CD4-positive, alpha-beta T cell treated with Interleukin-17A for 1 hour (primary cell): ENCODE measurements at regions not wholly inside any gene's neighbourhood (a gene's known extent, or its start where the extent isn't known, plus 50 kb on each side); places are given as distances from the start of the nearest gene placed in this dataset.
"Not testable (repeated sequence)": the region's sequence is repeated elsewhere in the genome, so short reads cannot be mapped to it uniquely, and the experiment has no call there.

ENCODE experiments used
- DNase-seq: peaks from one replicate; pipeline ENCODE4 v3.0.0-alpha.2; 2020

DNA sequence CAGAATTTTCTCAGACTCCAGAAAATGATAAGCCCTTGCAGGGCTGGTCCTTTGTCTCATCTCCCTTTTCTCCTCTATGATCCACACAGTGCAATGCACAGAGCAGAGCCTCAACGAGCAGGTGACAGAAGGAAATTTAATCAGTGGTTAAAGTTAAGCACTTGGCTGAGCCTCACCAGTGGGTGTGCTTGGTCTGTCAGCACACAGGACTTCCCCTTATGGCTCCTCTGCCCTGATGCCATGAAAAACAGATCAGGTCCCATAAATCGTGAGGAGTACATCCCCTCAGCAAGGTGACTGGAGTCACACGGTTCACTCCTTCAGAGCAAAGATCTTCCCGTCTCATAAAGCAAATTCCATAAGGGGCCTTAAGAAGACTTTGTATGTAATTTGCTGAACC lies 818.2 kb downstream of the UQCRFS1 start:
- no peak for DNase-seq

DNA sequence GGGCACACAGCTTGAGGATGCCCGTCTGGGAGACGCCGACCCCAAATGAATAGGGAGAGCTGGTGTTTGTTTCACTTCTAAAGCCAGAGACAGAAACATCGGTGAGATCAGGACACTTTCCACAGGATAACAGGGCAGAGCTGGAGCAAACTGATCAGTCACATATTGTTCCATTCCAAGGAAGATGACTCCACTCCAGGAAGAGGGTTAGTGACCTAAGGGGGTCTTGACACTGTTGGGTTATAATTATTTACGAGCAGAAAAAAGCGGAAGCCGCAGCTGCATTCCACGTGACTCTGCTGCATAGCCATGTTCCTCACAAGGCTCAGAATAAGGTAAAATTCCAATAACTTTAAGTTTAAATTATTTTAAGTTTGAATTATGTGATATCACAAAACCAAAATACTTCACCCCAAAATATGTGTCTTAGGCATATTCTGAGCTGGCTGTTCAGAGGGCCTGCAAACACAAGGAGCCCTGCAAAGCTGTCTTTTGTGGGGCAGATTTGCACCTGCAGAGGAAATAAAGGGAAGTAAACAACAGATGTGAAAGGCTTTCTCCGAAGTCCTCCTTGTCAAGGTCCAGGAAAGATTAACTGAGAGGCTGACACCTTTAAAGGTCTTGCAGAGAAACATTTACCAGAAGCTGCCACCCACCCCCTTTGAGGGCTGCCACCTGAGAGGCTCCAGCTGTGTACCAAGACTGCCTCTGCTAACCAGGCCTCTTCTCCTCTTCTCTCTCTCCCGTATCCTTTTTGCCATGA lies 819.2 kb downstream of the UQCRFS1 start:
- DNase-seq: no peak

DNA sequence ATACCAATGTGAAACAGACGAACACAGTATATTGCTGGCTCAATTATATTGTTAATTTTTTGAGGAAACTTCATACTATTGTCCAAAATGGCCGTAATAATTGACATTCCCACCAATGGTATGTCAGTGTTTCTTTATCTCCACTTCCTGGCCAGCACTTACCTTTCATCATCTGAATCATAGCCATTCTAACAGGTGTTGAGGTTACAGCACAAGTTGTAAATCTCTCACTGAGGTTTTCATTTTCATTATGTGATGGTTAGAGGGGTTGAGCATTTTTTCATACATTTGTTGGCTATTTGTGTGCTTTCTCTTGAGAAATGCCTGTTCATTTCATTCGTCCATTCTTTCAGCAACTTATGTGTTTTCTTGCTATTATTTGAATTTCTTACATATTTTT lies 824.0 kb downstream of the UQCRFS1 start:
- no peak for DNase-seq

DNA sequence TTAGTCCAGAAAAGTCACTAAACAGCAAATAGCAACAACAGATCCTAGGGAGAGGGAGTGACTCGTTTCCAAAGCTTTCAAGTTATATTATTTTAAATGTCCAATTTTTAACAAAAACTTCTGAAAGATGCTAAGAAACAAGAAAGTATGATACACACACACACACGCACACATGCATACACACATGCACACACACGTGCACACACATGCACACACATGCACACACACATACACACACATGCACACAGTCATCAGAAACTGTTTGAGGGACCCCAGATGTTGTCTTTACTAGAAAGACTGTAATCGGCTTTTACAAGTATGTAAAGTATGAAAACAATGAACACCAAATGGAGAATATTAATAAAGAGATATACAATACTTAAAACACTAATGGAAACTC lies 825.4 kb downstream of the UQCRFS1 start:
- DNase-seq: no peak

DNA sequence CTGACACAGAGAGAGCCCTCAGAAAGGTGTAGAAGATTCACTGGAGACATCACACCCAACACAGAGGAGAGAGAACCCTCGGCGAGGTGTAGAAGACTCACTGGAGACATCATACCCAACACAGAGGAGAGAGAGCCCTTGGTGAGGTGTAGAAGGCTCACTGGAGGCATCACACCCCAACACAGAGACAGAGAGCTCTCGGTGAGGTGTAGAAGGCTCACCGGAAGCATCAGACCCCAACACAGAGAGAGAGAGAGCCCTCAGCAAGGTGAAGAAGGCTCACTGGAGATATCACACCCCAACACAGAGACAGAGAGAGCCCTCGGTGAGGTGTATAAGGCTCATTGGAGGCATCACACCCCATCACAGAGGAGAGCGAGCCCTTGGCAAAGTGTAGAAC lies 826.5 kb downstream of the UQCRFS1 start:
- DNase-seq: no peak

DNA sequence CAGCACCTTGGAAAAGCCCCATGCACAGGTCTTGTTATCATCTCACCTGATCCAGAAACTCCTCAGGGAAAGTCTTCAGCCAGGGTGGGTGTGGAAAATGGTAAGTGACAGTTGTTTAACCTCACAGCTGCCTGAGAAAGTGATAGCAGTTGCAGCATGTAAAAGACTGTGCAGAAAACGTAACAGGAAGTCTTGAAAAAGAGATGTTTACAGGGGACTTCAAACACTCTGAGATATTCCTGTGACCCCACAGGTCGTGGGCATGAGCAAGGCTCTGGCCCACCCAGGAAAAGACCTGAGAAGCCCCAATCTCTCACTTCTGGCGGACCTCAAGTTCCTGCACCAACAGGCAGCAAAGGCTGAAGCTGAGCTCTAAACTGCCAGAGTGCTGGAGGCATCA lies 826.9 kb downstream of the UQCRFS1 start:
- no peak for DNase-seq

DNA sequence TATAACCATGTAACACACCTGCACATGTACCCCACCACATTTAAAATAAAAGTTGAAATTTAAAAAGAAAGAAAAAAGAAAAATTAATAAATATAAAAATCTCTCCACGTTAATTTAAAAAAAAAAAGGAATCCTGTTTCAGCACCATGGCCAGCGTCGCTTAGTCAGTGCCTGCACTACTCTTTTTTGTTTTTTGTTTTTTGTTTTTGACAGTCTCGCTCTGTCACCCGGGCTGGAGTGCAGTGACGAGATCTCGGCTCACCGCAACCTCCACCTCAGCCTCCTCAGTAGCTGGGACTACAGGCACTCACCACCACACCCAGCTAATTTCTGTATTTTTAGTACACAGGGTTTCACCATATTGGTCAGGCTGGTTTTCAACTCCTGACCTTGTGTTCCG lies 835.9 kb downstream of the UQCRFS1 start:
- no peak for DNase-seq

DNA sequence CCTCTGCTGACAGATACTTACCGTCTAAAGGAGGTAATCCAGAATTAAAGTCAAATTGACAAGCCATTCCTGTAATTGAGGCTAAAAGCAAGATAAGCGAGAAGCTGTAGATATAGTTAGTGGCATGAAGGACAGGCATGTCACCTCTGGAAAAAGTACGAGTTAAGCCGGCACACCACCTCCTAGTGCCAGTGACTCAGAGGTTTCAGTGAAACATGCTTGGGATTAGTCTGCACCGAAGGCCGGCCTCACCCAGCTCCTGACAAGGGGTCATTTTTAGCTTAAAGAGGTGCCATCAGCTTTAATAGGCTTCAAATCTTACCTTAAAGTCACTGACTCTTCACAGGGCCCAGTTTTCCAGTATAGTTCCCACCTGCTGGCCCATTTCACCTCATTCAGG lies 838.0 kb downstream of the UQCRFS1 start:
- DNase-seq: no peak

DNA sequence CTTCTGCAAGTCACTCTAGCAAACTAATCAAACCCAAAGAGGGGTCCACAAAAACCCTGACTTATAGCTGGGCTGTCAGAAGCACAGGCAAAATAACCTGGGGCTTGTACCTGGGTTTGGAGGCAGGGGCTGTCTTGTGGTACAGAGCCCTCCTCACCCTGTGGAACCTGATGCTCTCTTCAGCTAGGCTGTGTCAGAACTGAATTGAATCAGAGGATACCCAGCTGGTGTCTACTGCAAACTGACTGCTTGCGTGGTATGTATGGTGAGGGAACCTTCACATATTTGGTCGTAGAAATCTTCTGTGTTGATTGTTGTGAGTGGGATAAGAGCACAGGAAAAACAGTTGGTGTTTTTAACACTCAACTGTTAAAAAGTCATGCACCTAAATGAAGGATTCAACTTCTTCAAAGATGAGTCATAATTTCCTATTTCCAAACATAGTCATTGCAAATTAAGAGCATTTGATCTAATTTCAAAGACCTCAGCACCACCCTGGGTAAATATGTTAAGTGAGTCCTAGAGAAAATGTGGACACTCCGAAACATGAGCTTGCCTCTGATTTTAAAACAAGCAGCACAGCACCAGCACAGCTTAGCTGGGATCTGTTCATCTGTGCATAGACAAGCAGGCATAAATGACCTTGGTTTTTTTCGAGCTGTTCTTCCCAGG lies 840.2 kb downstream of the UQCRFS1 start:
- DNase-seq: no peak

DNA sequence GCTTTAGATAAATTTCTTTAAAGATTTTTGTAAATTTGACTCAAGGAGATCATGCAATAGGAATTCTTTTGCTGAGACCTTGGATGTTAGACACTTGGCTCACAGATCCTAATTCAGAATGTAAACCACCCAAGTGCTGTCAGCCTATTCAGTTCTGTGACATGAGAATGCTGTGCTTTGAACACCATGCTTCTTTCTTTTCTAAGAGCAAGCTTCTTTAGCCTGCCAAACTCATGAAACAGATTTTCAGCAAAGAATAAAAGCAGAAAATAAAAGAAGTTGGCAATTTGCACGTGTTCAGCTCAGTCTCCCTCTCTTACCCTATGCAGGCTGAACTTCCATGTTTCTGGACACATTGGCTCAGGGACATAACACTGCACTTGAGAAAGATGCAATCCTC lies 845.8 kb downstream of the UQCRFS1 start:
- DNase-seq: no peak

DNA sequence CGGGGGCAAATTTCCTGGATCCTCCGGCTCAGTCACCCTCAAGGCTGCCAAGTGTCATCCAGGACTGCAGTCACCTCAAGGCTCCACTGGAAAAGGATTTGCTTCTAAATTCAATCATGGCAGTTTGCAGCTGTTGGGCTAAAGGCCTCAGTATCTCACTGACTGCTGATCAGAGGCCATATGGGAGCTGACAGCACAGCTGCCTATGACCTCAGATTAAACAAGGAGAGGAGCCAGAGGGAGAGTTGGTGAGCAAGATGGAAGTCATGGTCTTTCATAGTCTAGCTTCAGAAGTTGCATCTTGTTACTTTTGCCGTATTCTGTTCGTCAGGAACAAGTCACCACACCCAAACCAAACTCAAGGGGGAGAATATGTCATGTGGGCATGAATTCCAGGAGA lies 849.7 kb downstream of the UQCRFS1 start:
- DNase-seq: no peak

DNA sequence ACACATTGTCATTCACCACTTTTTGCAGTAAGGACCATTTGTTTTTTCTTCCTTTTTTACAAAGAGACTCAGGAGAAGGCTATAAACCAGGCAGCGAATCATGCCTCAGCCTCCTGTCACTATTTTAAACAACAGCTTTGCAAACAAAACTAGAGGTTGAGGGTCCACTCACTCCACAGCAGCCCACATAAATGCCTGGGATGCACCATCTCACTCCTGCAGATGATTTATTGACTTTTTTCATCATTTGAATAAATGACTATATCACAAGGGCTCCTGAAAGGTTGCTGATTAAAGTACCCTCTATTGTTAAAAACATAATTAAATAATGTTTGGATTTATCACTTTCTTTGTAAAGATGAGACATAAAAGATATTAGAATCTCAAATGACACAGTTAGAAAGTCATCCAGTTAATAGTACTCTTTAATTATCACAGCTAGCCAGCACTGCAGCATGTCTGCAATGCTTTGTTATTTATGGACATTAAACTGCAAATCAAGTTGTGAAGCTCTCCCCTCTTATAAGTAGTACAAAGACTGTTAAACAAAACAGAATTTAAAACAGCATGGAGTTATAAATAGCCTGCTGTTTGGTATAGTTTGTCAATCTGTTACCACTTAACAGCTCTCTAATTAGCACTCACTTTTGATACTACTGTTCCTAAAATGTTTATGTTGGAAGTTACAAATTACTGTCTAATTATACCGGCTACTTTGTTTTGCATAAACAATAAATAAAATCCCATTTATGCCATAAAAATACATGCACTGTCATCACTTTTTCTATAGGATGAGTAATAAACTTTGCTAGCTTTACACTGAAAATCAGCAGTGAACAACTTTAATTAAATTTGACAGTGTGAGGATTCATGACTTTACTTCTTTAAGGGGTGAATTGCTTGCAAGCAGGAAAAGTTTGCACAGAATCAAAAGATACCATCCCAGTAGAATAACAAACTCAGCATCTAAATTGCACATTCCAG lies 853.2 kb downstream of the UQCRFS1 start:
- no peak for DNase-seq

DNA sequence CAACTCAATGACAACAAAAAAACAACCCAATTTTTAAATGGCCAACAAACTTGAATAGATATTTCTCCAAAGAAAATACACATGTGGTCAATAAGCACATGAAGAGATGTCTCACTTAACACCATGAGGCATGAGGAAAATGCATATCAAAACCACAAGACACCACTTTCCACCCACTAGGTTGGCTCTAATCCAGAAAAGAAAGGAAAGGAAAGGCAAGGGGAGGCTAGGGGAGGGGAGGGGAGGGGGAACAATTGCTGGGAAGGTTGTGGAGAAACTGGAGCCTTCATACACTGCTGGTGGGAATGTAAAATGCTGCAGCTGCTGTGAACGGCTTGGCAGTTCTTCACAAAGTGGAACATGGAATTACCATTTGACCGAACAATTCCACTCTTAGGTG lies 854.3 kb downstream of the UQCRFS1 start:
- DNase-seq: no peak

DNA sequence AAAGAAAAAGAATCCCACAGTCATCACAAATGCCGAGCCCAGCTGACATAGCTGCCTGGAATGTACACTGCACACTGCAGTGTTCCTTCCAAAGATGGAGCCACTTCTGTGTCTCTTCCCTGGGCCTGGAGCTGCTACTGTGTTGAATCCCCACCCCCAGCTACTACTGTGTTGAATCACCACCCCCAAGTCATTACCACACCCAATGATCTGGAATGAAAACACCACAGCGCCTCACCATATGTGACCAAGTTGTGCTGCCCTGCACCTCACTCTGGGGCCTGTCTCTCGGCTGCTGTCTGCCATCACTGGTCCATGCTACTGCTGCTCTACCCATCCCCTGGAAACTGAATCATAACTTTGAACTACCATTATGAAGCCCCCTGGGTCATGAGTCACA lies 861.2 kb downstream of the UQCRFS1 start:
- DNase-seq: no peak

DNA sequence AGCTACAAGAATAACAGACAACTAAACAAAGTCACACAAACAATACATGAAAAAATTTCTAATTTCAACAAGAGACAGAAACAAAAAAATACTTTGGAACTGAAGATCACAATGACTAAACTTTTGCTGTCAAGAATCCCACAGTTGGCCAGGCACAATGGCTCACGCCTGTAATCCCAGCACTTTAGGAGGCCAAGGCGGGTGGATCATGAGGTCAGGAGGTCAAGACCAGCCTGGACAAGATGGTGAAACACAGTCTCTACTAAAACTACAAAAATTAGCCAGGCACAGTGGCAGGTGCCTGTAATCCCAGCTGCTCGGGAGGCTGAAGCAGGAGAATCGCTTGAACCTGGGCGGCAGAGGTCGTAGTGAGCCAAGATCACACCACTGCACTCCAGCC lies 861.6 kb downstream of the UQCRFS1 start:
- DNase-seq: not testable (repeated sequence)

DNA sequence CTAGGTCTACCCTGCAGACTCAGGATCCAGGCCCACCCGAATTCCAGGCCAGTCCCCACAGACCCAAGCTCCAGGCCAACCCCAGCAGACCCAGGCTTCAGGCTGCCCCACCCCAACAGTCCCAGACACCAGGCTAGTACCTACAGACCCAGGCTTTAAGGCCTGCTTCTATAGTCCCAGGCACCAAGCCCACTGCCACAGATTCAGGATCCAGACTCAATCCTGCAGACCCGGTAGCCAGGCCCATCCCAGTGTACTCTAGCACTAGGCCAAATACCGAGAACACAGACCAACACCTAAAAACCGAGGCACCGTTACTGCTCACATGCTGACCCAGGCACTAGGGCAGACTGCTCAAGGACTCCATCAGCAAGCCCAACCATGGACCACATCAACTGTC lies 862.3 kb downstream of the UQCRFS1 start:
- DNase-seq: no peak

DNA sequence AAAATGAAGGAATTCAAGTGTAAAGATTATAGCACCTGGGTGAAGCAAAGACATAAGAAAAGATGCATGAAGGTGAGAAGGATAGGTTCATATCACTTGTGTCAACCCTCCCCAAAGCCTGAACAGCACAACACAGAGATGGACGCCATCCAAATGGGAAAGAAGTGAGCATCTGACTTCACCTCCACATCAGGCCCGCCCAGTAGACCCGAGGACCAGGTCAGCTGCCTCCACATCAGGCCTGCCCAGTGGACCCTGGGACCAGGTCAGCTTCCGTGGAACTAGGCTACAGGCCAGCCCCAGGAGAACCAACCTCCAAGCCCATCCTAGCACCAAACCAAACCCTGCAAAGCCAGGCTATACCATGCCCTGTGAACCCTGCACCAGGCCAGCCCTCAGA lies 862.9 kb downstream of the UQCRFS1 start:
- no peak for DNase-seq

DNA sequence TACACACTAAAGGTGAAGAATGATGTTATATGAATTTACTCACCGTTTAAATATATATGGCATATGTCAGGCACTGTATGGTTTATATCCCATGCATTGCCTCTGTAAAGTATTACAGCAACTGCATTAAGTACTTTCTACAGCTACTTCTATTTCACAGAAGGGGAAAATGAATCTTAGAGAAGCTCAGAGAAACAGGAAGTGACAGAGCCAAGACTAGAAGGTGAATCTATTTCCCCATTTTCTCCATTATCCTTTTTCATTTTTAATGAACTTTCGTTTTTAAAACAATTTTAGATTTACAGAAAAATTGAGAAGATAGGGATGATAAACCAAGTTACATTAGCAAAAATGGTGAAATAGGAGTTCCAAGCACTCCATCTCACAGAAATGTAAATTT lies 863.3 kb downstream of the UQCRFS1 start:
- DNase-seq: no peak

DNA sequence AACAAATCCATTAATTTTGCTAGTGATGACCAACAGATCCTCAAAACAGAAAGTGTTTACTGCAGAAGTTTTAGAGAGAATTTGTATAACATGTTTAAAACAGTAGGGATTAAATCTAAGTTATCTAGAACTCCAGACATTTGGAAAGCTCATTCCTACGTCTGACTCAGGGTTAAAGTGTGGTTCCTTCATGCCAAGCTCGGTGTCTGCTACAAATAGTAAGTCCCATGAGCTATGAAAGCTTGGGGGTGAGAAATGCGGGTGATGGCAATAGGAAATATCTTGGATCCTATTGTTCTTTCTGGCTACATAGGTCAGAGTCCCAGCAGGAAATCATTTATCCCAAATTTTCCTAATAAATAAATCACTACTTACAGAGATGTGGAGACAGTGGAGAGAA lies 867.1 kb downstream of the UQCRFS1 start:
- no peak for DNase-seq

DNA sequence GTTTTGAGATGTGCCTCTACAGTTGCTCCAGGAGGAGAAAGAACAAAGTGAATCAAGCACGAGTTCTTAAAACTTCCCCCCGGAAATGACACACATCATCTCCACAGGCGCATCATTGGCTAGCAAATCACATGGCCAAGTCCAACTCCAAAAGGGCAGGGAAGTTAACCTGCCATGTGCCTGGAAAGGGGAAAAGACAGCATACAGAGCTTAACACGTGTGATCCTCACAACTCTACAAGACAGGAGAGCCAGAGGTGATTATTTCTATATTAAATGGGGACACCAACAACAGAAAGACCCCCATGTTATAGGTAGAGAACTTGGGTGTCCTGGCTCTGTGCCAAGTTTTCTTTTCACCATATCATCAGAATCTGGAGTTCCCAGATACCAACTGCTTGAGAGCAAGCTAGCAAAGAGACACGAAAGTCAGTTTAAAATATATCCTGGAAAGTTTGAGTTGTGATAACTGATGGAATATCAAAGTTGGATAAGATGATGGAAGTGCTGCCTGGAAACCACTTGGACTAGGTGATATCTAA lies 871.1 kb downstream of the UQCRFS1 start:
- no peak for DNase-seq

DNA sequence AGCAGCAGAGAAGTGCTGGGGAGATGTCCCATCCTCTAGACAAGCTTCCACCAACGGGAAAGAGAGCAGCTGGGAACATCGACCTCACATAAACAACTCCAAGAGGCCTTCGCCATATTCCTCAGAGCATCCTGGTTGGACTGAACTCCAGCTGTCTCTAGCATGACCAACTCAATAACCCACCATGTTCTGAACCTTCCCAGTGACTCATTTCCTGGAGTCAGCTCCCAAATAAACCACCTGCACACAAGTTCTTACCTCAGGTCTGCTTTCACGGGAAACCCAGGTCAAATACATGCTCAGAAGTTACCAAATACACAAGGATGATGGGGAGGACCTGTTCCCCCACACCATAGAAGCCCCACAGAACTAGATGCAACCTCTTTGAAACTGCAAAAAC lies 878.5 kb downstream of the UQCRFS1 start:
- no peak for DNase-seq

DNA sequence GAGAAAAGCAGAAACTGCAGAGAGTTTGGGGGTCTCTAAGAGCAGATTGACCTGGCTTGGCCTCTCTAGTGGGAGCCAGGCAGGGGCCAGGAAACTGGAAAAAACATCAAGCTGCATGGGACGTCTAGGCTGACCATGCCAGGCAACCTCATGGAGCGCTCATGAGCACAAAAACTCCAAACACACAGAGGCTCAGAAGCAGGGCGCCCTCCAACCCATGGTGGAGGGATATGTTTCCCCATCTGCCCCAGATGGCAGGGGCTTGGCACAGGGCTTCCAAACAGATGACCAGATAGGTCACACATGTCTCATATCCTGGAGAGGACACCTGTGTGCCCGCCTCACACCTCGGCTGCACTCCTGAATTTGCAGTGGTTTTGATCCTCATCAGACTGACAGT lies 879.0 kb downstream of the UQCRFS1 start:
- DNase-seq: no peak

DNA sequence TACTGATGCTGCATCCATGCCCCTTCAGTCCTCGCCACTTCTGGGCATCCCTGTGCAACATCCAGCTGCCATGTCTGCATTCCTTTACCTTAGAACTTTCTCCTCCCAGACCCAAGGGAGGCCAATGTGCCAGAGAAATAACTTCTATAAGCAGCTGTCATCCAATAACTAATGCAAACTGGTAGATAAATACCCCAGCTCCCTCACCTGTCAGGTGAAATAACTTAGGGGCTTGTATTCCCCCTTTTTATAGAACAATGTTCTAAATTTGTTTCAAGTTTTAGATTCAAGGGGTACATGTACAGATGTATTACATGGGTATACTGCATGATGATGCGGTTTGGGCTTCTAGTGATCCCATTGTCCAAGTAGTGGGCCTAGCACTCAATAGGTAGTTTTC lies 880.1 kb downstream of the UQCRFS1 start:
- no peak for DNase-seq
